GM12878 (cell line): ENCODE measurements at regions not wholly inside any gene's neighbourhood (a gene's known extent, or its start where the extent isn't known, plus 50 kb on each side); places are given as distances from the start of the nearest gene placed in this dataset.

Experiments used
- EGR1 ChIP-seq, 2 experiments: IDR thresholded peaks; 1 replicate in 1 of 2; 2 replicates in 1 of 2; pipeline ENCODE4 v1.6.1; 2011 to 2012; ENCODE audit warnings: low read depth in 2 of 2, low read length in 2 of 2, borderline replicate concordance in 1 of 2, mild to moderate bottlenecking in 1 of 2, moderate library complexity in 1 of 2
- JUNB ChIP-seq: IDR thresholded peaks from 2 replicates; pipeline ENCODE4 v1.6.1; 2016; ENCODE audit warnings: antibody characterized with exemption, mild to moderate bottlenecking
- POLR2A ChIP-seq: IDR thresholded peaks from 2 replicates; pipeline ENCODE4 v1.6.1; 2011; ENCODE audit warnings: low read depth, mild to moderate bottlenecking, low read length
- ZBTB40 ChIP-seq: fragments of 450-650 bp; IDR thresholded peaks from 2 replicates; pipeline ENCODE4 v1.6.1; 2016; ENCODE audit warnings: mild to moderate bottlenecking, moderate library complexity, borderline replicate concordance
- ZNF207 ChIP-seq: fragments of 450-650 bp; IDR thresholded peaks from 2 replicates; pipeline ENCODE4 v1.6.1; 2014; ENCODE audit warnings: antibody characterized with exemption, mild to moderate bottlenecking, borderline replicate concordance
- TF ChIP-seq, protein P1 (sequence below): fragments of 450-650 bp; IDR thresholded peaks from 2 replicates; pipeline ENCODE4 v1.6.1; 2017; ENCODE audit warnings: mild to moderate bottlenecking, moderate library complexity
- TF ChIP-seq, protein P2 (sequence below): fragments of 450-650 bp; formaldehyde crosslinking; IDR thresholded peaks from 2 replicates; pipeline ENCODE4 v1.5.0; 2022; ENCODE audit warnings: mild to moderate bottlenecking, missing genetic modification characterization

- TF ChIP-seq ZBTB40 (no peak), EGR1 (IDR thresholded peaks at IDR 0.05; ENCODE audit: borderline replicate concordance in 1 of 2, low read depth in 2 of 2, low read length in 2 of 2) (no peak), JUNB (no peak), POLR2A (no peak), ZNF207 (no peak)
- TF ChIP-seq, protein P1, sequence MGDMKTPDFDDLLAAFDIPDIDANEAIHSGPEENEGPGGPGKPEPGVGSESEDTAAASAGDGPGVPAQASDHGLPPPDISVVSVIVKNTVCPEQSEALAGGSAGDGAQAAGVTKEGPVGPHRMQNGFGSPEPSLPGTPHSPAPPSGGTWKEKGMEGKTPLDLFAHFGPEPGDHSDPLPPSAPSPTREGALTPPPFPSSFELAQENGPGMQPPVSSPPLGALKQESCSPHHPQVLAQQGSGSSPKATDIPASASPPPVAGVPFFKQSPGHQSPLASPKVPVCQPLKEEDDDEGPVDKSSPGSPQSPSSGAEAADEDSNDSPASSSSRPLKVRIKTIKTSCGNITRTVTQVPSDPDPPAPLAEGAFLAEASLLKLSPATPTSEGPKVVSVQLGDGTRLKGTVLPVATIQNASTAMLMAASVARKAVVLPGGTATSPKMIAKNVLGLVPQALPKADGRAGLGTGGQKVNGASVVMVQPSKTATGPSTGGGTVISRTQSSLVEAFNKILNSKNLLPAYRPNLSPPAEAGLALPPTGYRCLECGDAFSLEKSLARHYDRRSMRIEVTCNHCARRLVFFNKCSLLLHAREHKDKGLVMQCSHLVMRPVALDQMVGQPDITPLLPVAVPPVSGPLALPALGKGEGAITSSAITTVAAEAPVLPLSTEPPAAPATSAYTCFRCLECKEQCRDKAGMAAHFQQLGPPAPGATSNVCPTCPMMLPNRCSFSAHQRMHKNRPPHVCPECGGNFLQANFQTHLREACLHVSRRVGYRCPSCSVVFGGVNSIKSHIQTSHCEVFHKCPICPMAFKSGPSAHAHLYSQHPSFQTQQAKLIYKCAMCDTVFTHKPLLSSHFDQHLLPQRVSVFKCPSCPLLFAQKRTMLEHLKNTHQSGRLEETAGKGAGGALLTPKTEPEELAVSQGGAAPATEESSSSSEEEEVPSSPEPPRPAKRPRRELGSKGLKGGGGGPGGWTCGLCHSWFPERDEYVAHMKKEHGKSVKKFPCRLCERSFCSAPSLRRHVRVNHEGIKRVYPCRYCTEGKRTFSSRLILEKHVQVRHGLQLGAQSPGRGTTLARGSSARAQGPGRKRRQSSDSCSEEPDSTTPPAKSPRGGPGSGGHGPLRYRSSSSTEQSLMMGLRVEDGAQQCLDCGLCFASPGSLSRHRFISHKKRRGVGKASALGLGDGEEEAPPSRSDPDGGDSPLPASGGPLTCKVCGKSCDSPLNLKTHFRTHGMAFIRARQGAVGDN = no peak
- TF ChIP-seq, protein P2, sequence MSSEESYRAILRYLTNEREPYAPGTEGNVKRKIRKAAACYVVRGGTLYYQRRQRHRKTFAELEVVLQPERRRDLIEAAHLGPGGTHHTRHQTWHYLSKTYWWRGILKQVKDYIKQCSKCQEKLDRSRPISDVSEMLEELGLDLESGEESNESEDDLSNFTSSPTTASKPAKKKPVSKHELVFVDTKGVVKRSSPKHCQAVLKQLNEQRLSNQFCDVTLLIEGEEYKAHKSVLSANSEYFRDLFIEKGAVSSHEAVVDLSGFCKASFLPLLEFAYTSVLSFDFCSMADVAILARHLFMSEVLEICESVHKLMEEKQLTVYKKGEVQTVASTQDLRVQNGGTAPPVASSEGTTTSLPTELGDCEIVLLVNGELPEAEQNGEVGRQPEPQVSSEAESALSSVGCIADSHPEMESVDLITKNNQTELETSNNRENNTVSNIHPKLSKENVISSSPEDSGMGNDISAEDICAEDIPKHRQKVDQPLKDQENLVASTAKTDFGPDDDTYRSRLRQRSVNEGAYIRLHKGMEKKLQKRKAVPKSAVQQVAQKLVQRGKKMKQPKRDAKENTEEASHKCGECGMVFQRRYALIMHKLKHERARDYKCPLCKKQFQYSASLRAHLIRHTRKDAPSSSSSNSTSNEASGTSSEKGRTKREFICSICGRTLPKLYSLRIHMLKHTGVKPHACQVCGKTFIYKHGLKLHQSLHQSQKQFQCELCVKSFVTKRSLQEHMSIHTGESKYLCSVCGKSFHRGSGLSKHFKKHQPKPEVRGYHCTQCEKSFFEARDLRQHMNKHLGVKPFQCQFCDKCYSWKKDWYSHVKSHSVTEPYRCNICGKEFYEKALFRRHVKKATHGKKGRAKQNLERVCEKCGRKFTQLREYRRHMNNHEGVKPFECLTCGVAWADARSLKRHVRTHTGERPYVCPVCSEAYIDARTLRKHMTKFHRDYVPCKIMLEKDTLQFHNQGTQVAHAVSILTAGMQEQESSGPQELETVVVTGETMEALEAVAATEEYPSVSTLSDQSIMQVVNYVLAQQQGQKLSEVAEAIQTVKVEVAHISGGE (CRISPR knock-in tag) = no peak
Observed at GRCh38 chr10:61176424-61176823, 232.4 kb upstream of the RHOBTB1 start (continued).
